ENCODE measurements at regions not wholly inside any gene's neighbourhood (a gene's known extent, or its start where the extent isn't known, plus 50 kb on each side); places are given as distances from the start of the nearest gene placed in this dataset.

DNA sequence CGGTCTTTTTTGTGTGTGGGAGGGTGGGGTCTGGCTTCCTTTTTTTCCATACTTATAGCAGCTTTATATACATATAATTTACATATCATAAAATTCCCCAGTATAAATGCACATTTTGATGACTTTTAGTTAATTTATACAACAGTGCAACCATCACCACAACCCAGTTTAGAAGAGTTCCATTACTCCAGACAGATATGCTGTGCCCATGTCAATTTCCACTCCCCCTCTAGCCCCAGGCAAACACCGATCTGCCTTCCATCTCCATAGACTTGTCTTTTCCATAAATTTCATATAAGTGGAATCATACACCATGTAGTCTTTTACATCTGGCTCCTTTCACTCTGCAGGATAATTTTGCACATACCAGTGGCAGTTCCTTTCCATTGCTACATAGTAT, 139.2 kb upstream of the SYT6 start:
- H3K23me2 ChIP-seq (ENCODE audit: insufficient read length, low read depth, low read length, poor library complexity, severe bottlenecking), result no peaks in the 10 kb centered on the region

More for the DNA sequence above, 139.2 kb upstream of the SYT6 start:
- Histone ChIP-seq H2BK5ac (ENCODE audit: insufficient read length, low read length) (no peak overlapping the region), H3K27ac (ENCODE audit: insufficient read length, low read depth, low read length) (no peak overlapping the region), H4K91ac (ENCODE audit: insufficient read length, low read depth, low read length) (no peak overlapping the region), H2BK20ac (ENCODE audit: low read depth, low read length, poor library complexity, severe bottlenecking) (no peak overlapping the region), H4K8ac (replicated peaks; ENCODE audit: insufficient read length, low read depth, low read length) (no peak overlapping the region), H2BK15ac (ENCODE audit: low read depth, low read length) (no peak overlapping the region), H3K9ac (ENCODE audit: extremely low read depth, insufficient read length, low read length) (no peak overlapping the region), H3K14ac (ENCODE audit: insufficient read depth, low read length) (no peak overlapping the region), H2AFZ (ENCODE audit: low read length) (no peak overlapping the region), H3K18ac (ENCODE audit: insufficient read length, low read depth, low read length) (no peak overlapping the region), H3K79me1 (ENCODE audit: insufficient read depth, low read depth, low read length, poor library complexity, severe bottlenecking) (no peaks in the 10 kb centered on the region), H3K4me1 (ENCODE audit: insufficient read depth, low read length) (no peaks in the 10 kb centered on the region), H2BK12ac (ENCODE audit: insufficient read length, low read depth, low read length) (no peak overlapping the region), H3K4ac (ENCODE audit: low read depth, low read length) (no peak overlapping the region), H3K23ac (ENCODE audit: insufficient read length, low read depth, low read length) (no peak overlapping the region), H3K9me3 (ENCODE audit: control insufficient read depth, low read depth, low read length) (no peaks in the 10 kb centered on the region), H3K56ac (ENCODE audit: insufficient read length, low read depth, low read length) (no peak overlapping the region), H3T11ph (ENCODE audit: low read length) (no peak overlapping the region), H2BK120ac (ENCODE audit: low read depth, low read length, poor library complexity, severe bottlenecking) (no peak overlapping the region), H3K4me2 (ENCODE audit: insufficient read depth, insufficient read length, low read length) (no peak overlapping the region), H3K79me2 (ENCODE audit: insufficient read depth, low read length) (no peaks in the 10 kb centered on the region), H4K20me1 (ENCODE audit: control insufficient read depth, insufficient read depth, insufficient read length) (no peaks in the 10 kb centered on the region), H4K5ac (ENCODE audit: insufficient read length, low read depth, low read length) (no peak overlapping the region), H3K27me3 (ENCODE audit: insufficient read depth, low read length) (no peaks in the 10 kb centered on the region), H2AK5ac (ENCODE audit: insufficient read length, low read length) (no peak overlapping the region)
- Mint-ChIP-seq H3K4me3 (no peak overlapping the region), H3K4me1 (peaks cover 9 to 17% of the 10 kb centered on the region in 2 experiments), H3K27me3 (ENCODE audit: low read depth) (no peaks in the 10 kb centered on the region; the same call in none of the 2 replicates), H3K9me3 (no peaks in the 10 kb centered on the region; a peak in 1 of 5 replicates), H3K36me3 (ENCODE audit: insufficient read depth in 1 of 3, low read depth in 3 of 3) (no peaks in the 10 kb centered on the region; a peak in 1 of 7 replicates), H3K27ac (no peak overlapping the region)
- TF ChIP-seq, protein P1, sequence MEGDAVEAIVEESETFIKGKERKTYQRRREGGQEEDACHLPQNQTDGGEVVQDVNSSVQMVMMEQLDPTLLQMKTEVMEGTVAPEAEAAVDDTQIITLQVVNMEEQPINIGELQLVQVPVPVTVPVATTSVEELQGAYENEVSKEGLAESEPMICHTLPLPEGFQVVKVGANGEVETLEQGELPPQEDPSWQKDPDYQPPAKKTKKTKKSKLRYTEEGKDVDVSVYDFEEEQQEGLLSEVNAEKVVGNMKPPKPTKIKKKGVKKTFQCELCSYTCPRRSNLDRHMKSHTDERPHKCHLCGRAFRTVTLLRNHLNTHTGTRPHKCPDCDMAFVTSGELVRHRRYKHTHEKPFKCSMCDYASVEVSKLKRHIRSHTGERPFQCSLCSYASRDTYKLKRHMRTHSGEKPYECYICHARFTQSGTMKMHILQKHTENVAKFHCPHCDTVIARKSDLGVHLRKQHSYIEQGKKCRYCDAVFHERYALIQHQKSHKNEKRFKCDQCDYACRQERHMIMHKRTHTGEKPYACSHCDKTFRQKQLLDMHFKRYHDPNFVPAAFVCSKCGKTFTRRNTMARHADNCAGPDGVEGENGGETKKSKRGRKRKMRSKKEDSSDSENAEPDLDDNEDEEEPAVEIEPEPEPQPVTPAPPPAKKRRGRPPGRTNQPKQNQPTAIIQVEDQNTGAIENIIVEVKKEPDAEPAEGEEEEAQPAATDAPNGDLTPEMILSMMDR (conservative IDR thresholded peaks at IDR 0.05), result no peak
- DNase-seq, result no peak
- no CpG with 5 or more reads among the region's 2 CpGs for WGBS (ENCODE audit: extremely low coverage, insufficient read length, low lambda C conversion rate)
